SK-N-SH (cell line): ENCODE measurements at regions not wholly inside any gene's neighbourhood (a gene's known extent, or its start where the extent isn't known, plus 50 kb on each side); places are given as distances from the start of the nearest gene placed in this dataset.

Experiments
- CTCF ChIA-PET: fragments of 300-600, 350-600 bp; formaldehyde crosslinking; extraction: SDS; loops from one replicate; lab custom pipeline; 2021; lab: Yijun Ruan, JAX
- POLR2A ChIA-PET: fragments of 350-600 bp; sonication (Branson Sonifier 250); formaldehyde crosslinking; extraction: SDS; loops from one replicate; lab custom pipeline; 2020; ENCODE audit warnings: antibody characterized with exemption, inconsistent platforms; lab: Yijun Ruan, JAX
- DNase-seq: peaks from one replicate; pipeline ENCODE4 v3.0.0; 2012
- H2AFZ ChIP-seq: fragments of 200-600 bp; sonication (generic); 2 replicates; pipeline ENCODE4 v1.8.1; 2016; ENCODE audit warnings: antibody characterized with exemption, mild to moderate bottlenecking, low read depth
- H3F3A ChIP-seq: fragments of 200-600 bp; sonication (generic); replicated peaks from 2 replicates; pipeline ENCODE3; 2016; ENCODE audit warnings: antibody characterized with exemption, mild to moderate bottlenecking; ENCODE audit not compliant: insufficient read depth
- H3K27ac ChIP-seq, 2 experiments: fragments of 200-500 bp in 1 of 2; fragments of 200-600 bp in 1 of 2; sonication (Bioruptor generic) in 1 of 2; sonication (generic), shearing (Covaris generic) in 1 of 2; 2 replicates each; pipeline versions ENCODE4 v1.5.1 to v1.6.1; 2014 to 2016; ENCODE audit warnings: low read depth in 2 of 2, inconsistent platforms in 1 of 2, low read length in 1 of 2, mild to moderate bottlenecking in 1 of 2, mixed read lengths in 1 of 2
- H3K27me3 ChIP-seq: fragments of 200-600 bp; sonication (generic), shearing (Covaris generic); 2 replicates; pipeline ENCODE4 v1.6.1; 2016; ENCODE audit warnings: mixed run types; ENCODE audit not compliant: insufficient read depth
- H3K36me3 ChIP-seq, 2 experiments: fragments of 200-500 bp in 1 of 2; fragments of 200-600 bp in 1 of 2; sonication (Bioruptor generic) in 1 of 2; sonication (generic) in 1 of 2; replicated peaks in 1 of 2; 2 replicates each; pipeline versions ENCODE3 to v1.5.1; 2014 to 2016; ENCODE audit warnings: low read length in 1 of 2, mild to moderate bottlenecking in 1 of 2; ENCODE audit not compliant: insufficient read depth in 2 of 2, control insufficient read depth in 1 of 2
- H3K4me1 ChIP-seq, 2 experiments: fragments of 200-500 bp in 1 of 2; fragments of 200-600 bp in 1 of 2; sonication (Bioruptor generic) in 1 of 2; sonication (generic), shearing (Covaris generic) in 1 of 2; 2 replicates each; pipeline versions ENCODE4 v1.5.1 to v1.6.1; 2014 to 2016; ENCODE audit warnings: low read depth in 1 of 2, low read length in 1 of 2, mixed run types in 1 of 2; ENCODE audit not compliant: insufficient read depth in 2 of 2, control insufficient read depth in 1 of 2
- H3K4me2 ChIP-seq: fragments of 200-600 bp; sonication (generic), shearing (Covaris generic); 2 replicates; pipeline ENCODE4 v1.6.1; 2017; ENCODE audit warnings: mixed run types
- H3K4me3 ChIP-seq, 2 experiments: fragments of 200-500 bp in 1 of 2; fragments of 200-600 bp in 1 of 2; sonication (Bioruptor generic) in 1 of 2; sonication (generic), shearing (Covaris generic) in 1 of 2; 2 replicates each; pipeline versions ENCODE4 v1.5.1 to v1.8.1; 2014 to 2016; ENCODE audit warnings: low read depth in 2 of 2, inconsistent platforms in 1 of 2, low read length in 1 of 2, mild to moderate bottlenecking in 1 of 2, mixed read lengths in 1 of 2, moderate library complexity in 1 of 2
- H3K79me2 ChIP-seq: fragments of 200-600 bp; sonication (generic); 2 replicates; pipeline ENCODE4 v1.8.1; 2017; ENCODE audit warnings: mild to moderate bottlenecking; ENCODE audit not compliant: insufficient read depth
- H3K9ac ChIP-seq: fragments of 200-600 bp; sonication (generic); 2 replicates; pipeline ENCODE4 v1.6.1; 2017; ENCODE audit warnings: mixed run types
- H3K9me2 ChIP-seq: fragments of 200-600 bp; sonication (generic); 2 replicates; pipeline ENCODE4 v1.6.1; 2017; ENCODE audit warnings: mixed run types
- H3K9me3 ChIP-seq: fragments of 200-600 bp; sonication (generic); 2 replicates; pipeline ENCODE4 v1.6.1; 2017; ENCODE audit warnings: mixed run types, mild to moderate bottlenecking, moderate library complexity
- H4K20me1 ChIP-seq: fragments of 200-600 bp; sonication (generic); 2 replicates; pipeline ENCODE4 v1.6.1; 2017; ENCODE audit warnings: mild to moderate bottlenecking, mixed run types; ENCODE audit not compliant: insufficient read depth
- EZH2phosphoT487 ChIP-seq: fragments of 200-600 bp; sonication (generic); IDR thresholded peaks from 2 replicates; pipeline ENCODE4 v1.6.1; 2017; ENCODE audit warnings: low read depth, mixed run types, mild to moderate bottlenecking, antibody characterized with exemption, moderate library complexity, borderline replicate concordance
- FOXJ3 ChIP-seq: sonication (generic); formaldehyde crosslinking; IDR thresholded peaks from 2 replicates; pipeline ENCODE4 v1.5.1; 2020; ENCODE audit warnings: mild to moderate bottlenecking, missing genetic modification reagents
- GATA2 ChIP-seq: sonication (generic); formaldehyde crosslinking; IDR thresholded peaks from 2 replicates; pipeline ENCODE4 v1.5.0; 2020; ENCODE audit warnings: mild to moderate bottlenecking, missing genetic modification reagents
- MAX ChIP-seq: IDR thresholded peaks from 2 replicates; pipeline ENCODE4 v1.4.0; 2012; ENCODE audit warnings: low read depth
- MEF2A ChIP-seq: IDR thresholded peaks from 2 replicates; pipeline ENCODE4 v1.4.0; 2012; ENCODE audit warnings: low read depth, borderline replicate concordance
- MXI1 ChIP-seq: IDR thresholded peaks from 2 replicates; pipeline ENCODE4 v1.6.1; 2012; ENCODE audit warnings: mild to moderate bottlenecking, low read depth, low read length, improper control_type of control experiment
- NFIC ChIP-seq: IDR thresholded peaks from 2 replicates; pipeline ENCODE4 v1.4.0; 2012; ENCODE audit warnings: borderline replicate concordance
- PBX3 ChIP-seq: IDR thresholded peaks from 2 replicates; pipeline ENCODE4; 2012
- RCOR1 ChIP-seq: fragments of 150-350 bp; IDR thresholded peaks from 2 replicates; pipeline ENCODE4 v1.6.1; 2017; ENCODE audit warnings: antibody characterized with exemption, low read length
- REST ChIP-seq: IDR thresholded peaks from 2 replicates; pipeline ENCODE4 v1.6.1; 2012; ENCODE audit warnings: mild to moderate bottlenecking, low read depth, low read length, moderate library complexity
- RXRA ChIP-seq: IDR thresholded peaks from 2 replicates; pipeline ENCODE4 v1.4.0; 2012; ENCODE audit warnings: low read depth, mild to moderate bottlenecking, borderline replicate concordance
- SIN3A ChIP-seq: IDR thresholded peaks from 2 replicates; pipeline ENCODE4 v1.6.1; 2012; ENCODE audit warnings: low read depth, mild to moderate bottlenecking, low read length, moderate library complexity, borderline replicate concordance
- SMC3 ChIP-seq: IDR thresholded peaks from 2 replicates; pipeline ENCODE4 v1.6.1; 2012; ENCODE audit warnings: low read depth, low read length, improper control_type of control experiment
- TCF12 ChIP-seq: IDR thresholded peaks from 2 replicates; pipeline ENCODE4 v1.4.0; 2012
- WGBS: methylation state at CpG from one replicate; pipeline ENCODE4 v1.1.6; 2017; ENCODE audit warnings: low lambda C conversion rate; 5-methylcytosine and 5-hydroxymethylcytosine counted together
- TF ChIP-seq, protein P1 (sequence below): IDR thresholded peaks from 2 replicates; pipeline ENCODE4 v1.4.0; 2012; ENCODE audit warnings: low read depth, borderline replicate concordance
- TF ChIP-seq, protein P2 (sequence below): fragments of 150-350 bp; IDR thresholded peaks from 2 replicates; pipeline ENCODE4 v1.6.1; 2017; ENCODE audit warnings: antibody characterized with exemption, low read length, low read depth, borderline replicate concordance

- POLR2A ChIA-PET: no interaction called here
Measured at GRCh38 chr9:108639091-108639490, 216.7 kb downstream of the ACTL7B start.

More at GRCh38 chr9:108639091-108639490, 216.7 kb downstream of the ACTL7B start:
- H3K9ac ChIP-seq: no peak overlapping the region
- CTCF ChIA-PET: no interaction called here
- H3K9me2 ChIP-seq: no peaks in the 10 kb centered on the region
- no peaks in the 10 kb centered on the region; the same call in 1 of the 2 replicates for H3K27me3 ChIP-seq
- H3K36me3 ChIP-seq: no peaks in the 10 kb centered on the region
- DNase-seq: no peak
- no peaks in the 10 kb centered on the region for H3K79me2 ChIP-seq
- no peaks in the 10 kb centered on the region for H3F3A ChIP-seq
- 13% methylated on average over 5 of the region's 5 CpGs for WGBS
- H3K9me3 ChIP-seq: no peaks in the 10 kb centered on the region
- TF ChIP-seq, protein P1, sequence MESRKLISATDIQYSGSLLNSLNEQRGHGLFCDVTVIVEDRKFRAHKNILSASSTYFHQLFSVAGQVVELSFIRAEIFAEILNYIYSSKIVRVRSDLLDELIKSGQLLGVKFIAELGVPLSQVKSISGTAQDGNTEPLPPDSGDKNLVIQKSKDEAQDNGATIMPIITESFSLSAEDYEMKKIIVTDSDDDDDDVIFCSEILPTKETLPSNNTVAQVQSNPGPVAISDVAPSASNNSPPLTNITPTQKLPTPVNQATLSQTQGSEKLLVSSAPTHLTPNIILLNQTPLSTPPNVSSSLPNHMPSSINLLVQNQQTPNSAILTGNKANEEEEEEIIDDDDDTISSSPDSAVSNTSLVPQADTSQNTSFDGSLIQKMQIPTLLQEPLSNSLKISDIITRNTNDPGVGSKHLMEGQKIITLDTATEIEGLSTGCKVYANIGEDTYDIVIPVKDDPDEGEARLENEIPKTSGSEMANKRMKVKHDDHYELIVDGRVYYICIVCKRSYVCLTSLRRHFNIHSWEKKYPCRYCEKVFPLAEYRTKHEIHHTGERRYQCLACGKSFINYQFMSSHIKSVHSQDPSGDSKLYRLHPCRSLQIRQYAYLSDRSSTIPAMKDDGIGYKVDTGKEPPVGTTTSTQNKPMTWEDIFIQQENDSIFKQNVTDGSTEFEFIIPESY: no peak
- TF ChIP-seq TCF12 (no peak), RCOR1 (no peak), MAX (no peak), SIN3A (no peak), GATA2 (CRISPR knock-in tag) (no peak), MXI1 (no peak), PBX3 (no peak), MEF2A (no peak), EZH2phosphoT487 (no peak), RXRA (no peak), NFIC (no peak), FOXJ3 (no peak), REST (no peak), SMC3 (no peak)
- TF ChIP-seq, protein P2, sequence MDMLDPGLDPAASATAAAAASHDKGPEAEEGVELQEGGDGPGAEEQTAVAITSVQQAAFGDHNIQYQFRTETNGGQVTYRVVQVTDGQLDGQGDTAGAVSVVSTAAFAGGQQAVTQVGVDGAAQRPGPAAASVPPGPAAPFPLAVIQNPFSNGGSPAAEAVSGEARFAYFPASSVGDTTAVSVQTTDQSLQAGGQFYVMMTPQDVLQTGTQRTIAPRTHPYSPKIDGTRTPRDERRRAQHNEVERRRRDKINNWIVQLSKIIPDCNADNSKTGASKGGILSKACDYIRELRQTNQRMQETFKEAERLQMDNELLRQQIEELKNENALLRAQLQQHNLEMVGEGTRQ: no peak
- no peaks in the 10 kb centered on the region for H3K4me1 ChIP-seq
- no peak overlapping the region for H3K4me3 ChIP-seq
- no peak overlapping the region for H3K27ac ChIP-seq
- no peak overlapping the region for H3K4me2 ChIP-seq
- H2AFZ ChIP-seq: no peak overlapping the region
- no peaks in the 10 kb centered on the region for H4K20me1 ChIP-seq
